ENCODE measurements at regions not wholly inside any gene's neighbourhood (a gene's known extent, or its start where the extent isn't known, plus 50 kb on each side); places are given as distances from the start of the nearest gene placed in this dataset.
"Not testable (repeated sequence)": the region's sequence is repeated elsewhere in the genome, so short reads cannot be mapped to it uniquely, and the experiment has no call there.

DNA sequence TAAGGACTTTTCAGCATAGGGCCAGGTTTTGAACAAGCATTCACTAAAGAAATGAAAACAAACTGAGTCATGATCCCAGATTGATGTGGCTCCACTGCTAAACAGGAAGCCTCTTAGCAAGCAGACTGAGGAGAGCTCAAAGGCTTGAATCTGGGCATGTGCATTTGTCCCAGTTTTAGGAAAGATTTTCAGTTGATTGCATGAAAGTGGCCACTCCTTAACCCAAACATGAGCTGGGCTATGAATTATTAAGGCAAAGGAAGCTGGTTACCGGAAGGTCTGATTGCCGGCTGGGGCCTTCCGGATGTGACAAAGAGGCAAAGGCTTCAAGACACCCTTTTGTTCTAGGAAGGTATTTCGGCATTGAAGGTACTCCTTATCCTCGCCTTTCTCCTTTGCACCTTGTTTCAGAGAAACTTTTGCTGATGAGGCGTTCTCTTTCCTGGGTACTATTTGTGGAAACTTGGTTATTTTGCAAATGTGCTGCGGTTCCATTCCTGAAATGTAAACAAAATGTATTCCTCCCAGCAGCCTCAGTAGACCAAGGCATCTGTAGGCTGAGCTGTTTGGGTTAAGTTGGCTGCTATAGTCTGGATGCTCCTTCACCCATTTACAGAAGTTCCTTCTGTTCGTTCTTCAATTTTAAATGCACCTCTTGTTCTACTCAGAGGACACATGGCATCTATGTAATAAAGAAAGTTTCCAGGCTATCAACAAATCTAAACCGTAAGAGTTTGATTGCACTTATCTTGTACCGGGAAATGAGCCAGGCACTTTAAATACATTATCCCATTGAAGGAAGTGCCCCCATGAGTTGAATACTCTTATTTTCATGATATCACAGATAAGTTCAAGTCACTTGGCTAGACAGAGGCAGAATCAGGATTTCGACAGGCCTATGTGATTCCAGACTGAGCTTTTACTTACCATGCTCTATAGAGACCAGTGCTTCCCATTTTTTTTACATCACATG lies 115.6 kb upstream of the METAP2 start:
- no peak overlapping the region for H3K4me3 ChIP-seq (ENCODE audit: low read depth, low read length)
- no peak for DNase-seq (ENCODE audit: low read depth)
- TF ChIP-seq, protein P1, sequence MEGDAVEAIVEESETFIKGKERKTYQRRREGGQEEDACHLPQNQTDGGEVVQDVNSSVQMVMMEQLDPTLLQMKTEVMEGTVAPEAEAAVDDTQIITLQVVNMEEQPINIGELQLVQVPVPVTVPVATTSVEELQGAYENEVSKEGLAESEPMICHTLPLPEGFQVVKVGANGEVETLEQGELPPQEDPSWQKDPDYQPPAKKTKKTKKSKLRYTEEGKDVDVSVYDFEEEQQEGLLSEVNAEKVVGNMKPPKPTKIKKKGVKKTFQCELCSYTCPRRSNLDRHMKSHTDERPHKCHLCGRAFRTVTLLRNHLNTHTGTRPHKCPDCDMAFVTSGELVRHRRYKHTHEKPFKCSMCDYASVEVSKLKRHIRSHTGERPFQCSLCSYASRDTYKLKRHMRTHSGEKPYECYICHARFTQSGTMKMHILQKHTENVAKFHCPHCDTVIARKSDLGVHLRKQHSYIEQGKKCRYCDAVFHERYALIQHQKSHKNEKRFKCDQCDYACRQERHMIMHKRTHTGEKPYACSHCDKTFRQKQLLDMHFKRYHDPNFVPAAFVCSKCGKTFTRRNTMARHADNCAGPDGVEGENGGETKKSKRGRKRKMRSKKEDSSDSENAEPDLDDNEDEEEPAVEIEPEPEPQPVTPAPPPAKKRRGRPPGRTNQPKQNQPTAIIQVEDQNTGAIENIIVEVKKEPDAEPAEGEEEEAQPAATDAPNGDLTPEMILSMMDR (conservative IDR thresholded peaks at IDR 0.05; ENCODE audit: low read depth, low read length), result no peak

DNA sequence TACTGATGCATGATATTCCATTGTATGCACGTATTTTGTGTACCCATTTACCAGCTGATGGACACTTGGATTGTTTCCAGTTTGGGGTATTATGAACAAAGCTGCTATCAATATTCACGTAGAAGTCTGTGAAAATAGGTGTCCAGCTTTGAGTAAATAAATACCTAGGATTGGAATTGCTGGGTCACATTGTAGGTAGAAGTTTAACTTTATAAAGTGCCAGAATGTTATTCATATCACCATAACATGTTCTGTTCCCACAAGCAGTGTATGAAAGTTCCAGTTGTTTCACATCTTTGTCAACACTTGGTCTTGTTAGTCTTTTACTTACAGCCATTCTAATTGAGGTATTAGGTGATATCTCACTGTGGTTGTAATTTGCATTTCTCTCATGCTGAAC lies 108.0 kb upstream of the METAP2 start:
- peak; percentile 6 for DNase-seq (ENCODE audit: low read depth)
- TF ChIP-seq, protein P1 (conservative IDR thresholded peaks at IDR 0.05; ENCODE audit: low read depth, low read length), result no peak
- H3K4me3 ChIP-seq (ENCODE audit: low read depth, low read length), result no peak overlapping the region

DNA sequence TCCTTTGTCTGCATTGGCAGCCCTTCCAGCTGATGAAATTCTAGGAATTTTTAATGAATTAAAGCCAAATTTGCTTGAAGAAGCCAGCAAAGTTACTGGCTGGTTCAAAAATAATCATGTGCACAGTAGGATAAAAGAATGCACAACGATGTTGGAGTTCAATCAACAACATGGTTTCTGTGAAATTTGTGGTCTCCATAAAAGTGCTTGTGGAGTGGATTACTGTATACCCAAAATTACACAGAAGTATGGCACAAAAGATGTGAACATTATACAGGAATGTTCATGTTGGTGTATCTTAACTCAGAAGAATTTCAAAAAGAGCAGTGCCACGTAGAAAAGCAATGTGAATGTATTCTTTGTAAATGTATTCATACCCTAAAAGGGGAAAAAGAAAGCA lies 105.0 kb upstream of the METAP2 start:
- no peak for DNase-seq (ENCODE audit: low read depth)
- H3K4me3 ChIP-seq (ENCODE audit: low read depth, low read length), result no peak overlapping the region
- TF ChIP-seq, protein P1 (conservative IDR thresholded peaks at IDR 0.05; ENCODE audit: low read depth, low read length), result no peak

DNA sequence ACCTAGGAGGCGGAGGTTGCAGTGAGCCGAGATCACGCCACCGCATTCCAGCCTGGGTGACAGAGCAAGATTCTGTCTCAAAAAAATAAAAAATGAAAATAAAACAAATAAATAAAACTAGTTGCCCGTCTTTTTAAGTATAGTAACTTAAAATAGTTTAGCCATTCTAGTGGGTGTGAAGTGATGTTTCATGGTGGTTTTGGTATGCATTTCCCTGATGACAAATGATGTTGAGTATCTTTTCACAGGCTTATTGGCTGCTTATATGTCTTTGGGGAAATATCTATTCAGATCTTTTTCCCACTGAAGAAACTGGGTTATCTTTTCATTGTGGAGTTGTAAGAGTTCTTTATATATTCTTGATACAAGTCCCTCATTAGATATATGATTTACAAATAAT lies 102.4 kb upstream of the METAP2 start:
- no peak for DNase-seq (ENCODE audit: low read depth)
- H3K4me3 ChIP-seq (ENCODE audit: low read depth, low read length), result no peak overlapping the region
- TF ChIP-seq, protein P1 (conservative IDR thresholded peaks at IDR 0.05; ENCODE audit: low read depth, low read length), result no peak

DNA sequence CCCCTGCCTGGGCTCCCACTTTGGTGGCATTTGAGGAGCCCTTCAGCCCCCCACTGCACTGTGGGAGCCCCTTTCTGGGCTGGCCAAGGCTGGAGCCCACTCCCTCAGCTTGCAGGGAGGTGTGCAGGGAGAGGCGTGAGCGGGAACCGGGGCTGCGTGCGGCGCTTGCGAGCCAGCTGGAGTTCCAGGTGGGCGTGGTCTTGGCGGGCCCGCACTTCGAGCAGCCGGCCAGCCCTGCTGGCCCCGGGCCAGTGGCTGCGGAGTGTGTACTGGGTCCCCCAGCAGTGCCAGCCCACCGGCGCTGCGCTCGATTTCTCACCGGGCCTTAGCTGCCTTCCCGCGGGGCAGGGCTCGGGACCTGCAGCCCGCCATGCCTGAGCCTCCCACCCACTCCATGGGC lies 94.5 kb upstream of the METAP2 start:
- not testable (repeated sequence) for DNase-seq (ENCODE audit: low read depth); H3K4me3 ChIP-seq (ENCODE audit: low read depth, low read length)

DNA sequence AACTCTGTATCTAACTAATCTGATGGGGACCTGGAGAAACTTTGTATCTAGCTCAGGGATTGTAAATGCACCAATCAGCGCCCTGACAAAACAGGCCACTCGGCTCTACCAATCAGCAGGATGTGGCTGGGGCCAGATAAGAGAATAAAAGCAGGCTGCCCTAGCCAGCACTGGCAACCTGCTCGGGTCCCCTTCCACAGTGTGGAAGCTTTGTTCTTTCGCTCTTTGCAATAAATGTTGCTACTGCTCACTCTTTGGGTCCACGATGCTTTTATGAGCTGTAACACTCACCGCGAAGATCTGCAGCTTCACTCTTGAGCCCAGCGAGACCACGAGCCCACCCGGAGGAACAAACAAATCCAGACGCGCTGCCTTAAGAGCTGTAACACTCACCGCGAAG lies 93.6 kb upstream of the METAP2 start:
- DNase-seq (ENCODE audit: low read depth); H3K4me3 ChIP-seq (ENCODE audit: low read depth, low read length): not testable (repeated sequence)

DNA sequence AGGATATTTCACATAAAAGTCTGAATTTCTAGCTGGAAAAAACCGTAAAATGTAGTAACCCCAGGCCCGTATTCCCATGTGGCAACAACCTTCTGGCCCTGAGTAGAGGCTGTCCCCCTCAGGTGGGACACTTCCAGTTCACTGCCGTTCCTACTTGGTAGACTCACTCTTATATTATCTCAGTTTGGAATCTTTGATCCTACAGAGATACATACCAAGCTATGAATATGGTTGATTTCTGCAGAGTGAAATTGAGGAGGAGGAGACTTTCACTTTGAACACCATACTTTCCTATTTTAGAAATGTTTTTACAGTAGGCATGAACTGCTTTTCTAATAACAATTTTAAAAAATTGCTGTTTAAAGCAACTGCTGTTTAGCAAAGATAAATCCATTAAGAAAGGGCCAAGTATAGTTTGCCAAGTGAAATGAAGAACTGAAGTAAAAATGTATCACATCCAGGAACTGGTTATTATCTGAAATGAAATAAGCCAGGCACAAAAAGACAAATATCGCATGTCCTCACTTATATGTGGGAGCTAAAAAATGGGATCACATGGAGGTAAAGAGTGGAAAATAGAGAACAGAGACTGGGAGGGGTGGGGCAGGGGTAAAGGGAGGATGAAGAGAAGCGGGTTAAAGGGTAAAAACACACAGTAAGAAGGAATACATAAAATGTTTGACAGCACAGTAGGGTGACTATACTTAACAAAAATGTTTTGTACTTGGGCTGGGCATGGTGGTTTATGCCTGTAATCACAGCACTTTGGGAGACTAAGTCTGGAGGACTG lies 92.8 kb upstream of the METAP2 start:
- DNase-seq (ENCODE audit: low read depth), result no peak
- no peak overlapping the region for H3K4me3 ChIP-seq (ENCODE audit: low read depth, low read length)
- TF ChIP-seq, protein P1 (conservative IDR thresholded peaks at IDR 0.05; ENCODE audit: low read depth, low read length), result no peak

DNA sequence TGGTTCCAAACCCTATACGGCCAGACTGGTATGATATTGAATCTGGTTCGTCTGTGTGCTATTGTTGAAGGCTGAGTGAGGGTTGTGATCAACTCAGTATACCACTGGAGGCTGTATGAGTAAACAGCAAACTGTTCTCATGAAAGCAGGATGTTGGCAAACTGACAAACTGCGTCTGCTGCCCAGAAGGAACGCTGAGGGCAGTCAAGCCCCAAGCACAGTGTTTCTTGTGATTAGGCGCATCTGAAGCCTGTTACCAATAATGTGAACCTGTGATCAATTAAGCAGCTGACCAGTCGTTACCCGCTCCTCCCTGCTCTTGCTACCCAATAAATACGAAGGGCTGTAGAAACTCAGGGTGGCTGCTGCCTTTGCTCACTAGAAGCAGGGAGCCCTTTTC lies 90.0 kb upstream of the METAP2 start:
- H3K4me3 ChIP-seq (ENCODE audit: low read depth, low read length); DNase-seq (ENCODE audit: low read depth): not testable (repeated sequence)

All from epithelial cell of proximal tubule (primary cell).